ENCODE measurements at regions not wholly inside any gene's neighbourhood (a gene's known extent, or its start where the extent isn't known, plus 50 kb on each side); places are given as distances from the start of the nearest gene placed in this dataset.

- DNase-seq = no peak
- Histone ChIP-seq H3K27ac (ENCODE audit: low read depth in 1 of 3, low read length in 2 of 3) (no peak overlapping the region), H3K4me1 (ENCODE audit: control insufficient read depth in 3 of 3, insufficient read depth in 2 of 3, low read depth in 1 of 3, low read length in 2 of 3) (no peaks in the 10 kb centered on the region), H3K9me3 (ENCODE audit: control insufficient read depth in 2 of 2, insufficient read depth in 1 of 2, low read depth in 1 of 2, low read length in 1 of 2) (peaks cover 0 to 14% of the 10 kb centered on the region in 2 donors), H3K4me3 (ENCODE audit: low read depth in 1 of 3, low read length in 3 of 3) (no peak overlapping the region), H3K36me3 (ENCODE audit: control insufficient read depth in 3 of 3, insufficient read depth in 2 of 3, low read depth in 1 of 3, low read length in 3 of 3) (no peaks in the 10 kb centered on the region), H3K27me3 (ENCODE audit: control insufficient read depth in 3 of 3, insufficient read depth in 3 of 3, low read length in 3 of 3) (no peaks in the 10 kb centered on the region)
- 88 to 94% (median 93%) methylated on average over 4 of the region's 4 CpGs for WGBS, 3 donors
- FAIRE-seq = no peak
These were observed 103.4 kb downstream of the ERMARD start for GRCh38 chr6:169854813-169855212.

GRCh38 chr6:169854083-169854725 lies 102.8 kb downstream of the ERMARD start:
- no peak for DNase-seq

GRCh38 chr6:169853196-169854082 lies 102.0 kb downstream of the ERMARD start:
- Histone ChIP-seq H3K9me3 (ENCODE audit: control insufficient read depth in 2 of 2, insufficient read depth in 1 of 2, low read depth in 1 of 2, low read length in 1 of 2) (peaks cover 0 to 14% of the 10 kb centered on the region in 2 donors), H3K36me3 (ENCODE audit: control insufficient read depth in 3 of 3, insufficient read depth in 2 of 3, low read depth in 1 of 3, low read length in 3 of 3) (no peaks in the 10 kb centered on the region), H3K4me3 (ENCODE audit: low read depth in 1 of 3, low read length in 3 of 3) (no peak overlapping the region), H3K4me1 (ENCODE audit: control insufficient read depth in 3 of 3, insufficient read depth in 2 of 3, low read depth in 1 of 3, low read length in 2 of 3) (no peaks in the 10 kb centered on the region), H3K27me3 (ENCODE audit: control insufficient read depth in 3 of 3, insufficient read depth in 3 of 3, low read length in 3 of 3) (no peaks in the 10 kb centered on the region), H3K27ac (ENCODE audit: low read depth in 1 of 3, low read length in 2 of 3) (no peak overlapping the region)
- DNase-seq (no peak), FAIRE-seq (no peak)
- WGBS, 3 donors = 84 to 88% (median 86%) methylated on average over 20 of the region's 20 CpGs

More at GRCh38 chr6:169854083-169854725, 102.8 kb downstream of the ERMARD start:
- Histone ChIP-seq H3K27ac (ENCODE audit: low read depth in 1 of 3, low read length in 2 of 3) (no peak overlapping the region), H3K4me3 (ENCODE audit: low read depth in 1 of 3, low read length in 3 of 3) (no peak overlapping the region), H3K27me3 (ENCODE audit: control insufficient read depth in 3 of 3, insufficient read depth in 3 of 3, low read length in 3 of 3) (no peaks in the 10 kb centered on the region), H3K4me1 (ENCODE audit: control insufficient read depth in 3 of 3, insufficient read depth in 2 of 3, low read depth in 1 of 3, low read length in 2 of 3) (no peaks in the 10 kb centered on the region), H3K36me3 (ENCODE audit: control insufficient read depth in 3 of 3, insufficient read depth in 2 of 3, low read depth in 1 of 3, low read length in 3 of 3) (no peaks in the 10 kb centered on the region), H3K9me3 (ENCODE audit: control insufficient read depth in 2 of 2, insufficient read depth in 1 of 2, low read depth in 1 of 2, low read length in 1 of 2) (peaks cover 0 to 14% of the 10 kb centered on the region in 2 donors)
- 93 to 95% (median 94%) methylated on average over 12 of the region's 12 CpGs for WGBS, 3 donors
- FAIRE-seq = no peak

- H3K4me3 ChIP-seq (ENCODE audit: low read depth in 1 of 3, low read length in 3 of 3) = no peak overlapping the region
- no peaks in the 10 kb centered on the region for H3K36me3 ChIP-seq (ENCODE audit: control insufficient read depth in 3 of 3, insufficient read depth in 2 of 3, low read depth in 1 of 3, low read length in 3 of 3)
- H3K27ac ChIP-seq (ENCODE audit: low read depth in 1 of 3, low read length in 2 of 3) = peak overlapping the region in 1 of 3 donors; percentile 75
- 75 to 78% (median 77%) methylated on average over 5 of the region's 5 CpGs for WGBS, 3 donors
- no peaks in the 10 kb centered on the region for H3K4me1 ChIP-seq (ENCODE audit: control insufficient read depth in 3 of 3, insufficient read depth in 2 of 3, low read depth in 1 of 3, low read length in 2 of 3)
- no peak for DNase-seq
- H3K27me3 ChIP-seq (ENCODE audit: control insufficient read depth in 3 of 3, insufficient read depth in 3 of 3, low read length in 3 of 3) = no peaks in the 10 kb centered on the region
- no peak for FAIRE-seq
- peaks cover 0 to 7% of the 10 kb centered on the region in 2 donors for H3K9me3 ChIP-seq (ENCODE audit: control insufficient read depth in 2 of 2, insufficient read depth in 1 of 2, low read depth in 1 of 2, low read length in 1 of 2)
These were observed 101.2 kb downstream of the ERMARD start for GRCh38 chr6:169852504-169853195.

- H3K9me3 ChIP-seq (ENCODE audit: control insufficient read depth in 2 of 2, insufficient read depth in 1 of 2, low read depth in 1 of 2, low read length in 1 of 2) = peaks cover 0 to 5% of the 10 kb centered on the region in 2 donors
- H3K4me1 ChIP-seq (ENCODE audit: control insufficient read depth in 3 of 3, insufficient read depth in 2 of 3, low read depth in 1 of 3, low read length in 2 of 3) = no peaks in the 10 kb centered on the region
- H3K4me3 ChIP-seq (ENCODE audit: low read depth in 1 of 3, low read length in 3 of 3) = no peak overlapping the region
- 72 to 79% (median 76%) methylated on average over 22 of the region's 22 CpGs for WGBS, 3 donors
- DNase-seq (no peak), FAIRE-seq (no peak)
- H3K27ac ChIP-seq (ENCODE audit: low read depth in 1 of 3, low read length in 2 of 3) = peak overlapping the region in 1 of 3 donors; percentile 75
- H3K27me3 ChIP-seq (ENCODE audit: control insufficient read depth in 3 of 3, insufficient read depth in 3 of 3, low read length in 3 of 3) = no peaks in the 10 kb centered on the region
- no peaks in the 10 kb centered on the region for H3K36me3 ChIP-seq (ENCODE audit: control insufficient read depth in 3 of 3, insufficient read depth in 2 of 3, low read depth in 1 of 3, low read length in 3 of 3)
These were observed 100.5 kb downstream of the ERMARD start for GRCh38 chr6:169851641-169852503.

GRCh38 chr6:169850746-169851145 lies 99.3 kb downstream of the ERMARD start:
- FAIRE-seq (no peak), DNase-seq (no peak)
- 82 to 90% (median 84%) methylated on average over 13 of the region's 13 CpGs for WGBS, 3 donors

GRCh38 chr6:169850154-169850553 lies 98.7 kb downstream of the ERMARD start:
- Histone ChIP-seq H3K4me1 (ENCODE audit: control insufficient read depth in 3 of 3, insufficient read depth in 2 of 3, low read depth in 1 of 3, low read length in 2 of 3) (no peaks in the 10 kb centered on the region), H3K36me3 (ENCODE audit: control insufficient read depth in 3 of 3, insufficient read depth in 2 of 3, low read depth in 1 of 3, low read length in 3 of 3) (no peaks in the 10 kb centered on the region), H3K27ac (ENCODE audit: low read depth in 1 of 3, low read length in 2 of 3) (no peak overlapping the region), H3K9me3 (ENCODE audit: control insufficient read depth in 2 of 2, insufficient read depth in 1 of 2, low read depth in 1 of 2, low read length in 1 of 2) (no peaks in the 10 kb centered on the region), H3K4me3 (ENCODE audit: low read depth in 1 of 3, low read length in 3 of 3) (no peak overlapping the region), H3K27me3 (ENCODE audit: control insufficient read depth in 3 of 3, insufficient read depth in 3 of 3, low read length in 3 of 3) (no peaks in the 10 kb centered on the region)
- DNase-seq = no peak
- WGBS, 3 donors = 79 to 88% (median 80%) methylated on average over 10 of the region's 10 CpGs
- FAIRE-seq = no peak

More at GRCh38 chr6:169850746-169851145, 99.3 kb downstream of the ERMARD start:
- no peaks in the 10 kb centered on the region for H3K27me3 ChIP-seq (ENCODE audit: control insufficient read depth in 3 of 3, insufficient read depth in 3 of 3, low read length in 3 of 3)
- H3K4me3 ChIP-seq (ENCODE audit: low read depth in 1 of 3, low read length in 3 of 3) = no peak overlapping the region
- no peaks in the 10 kb centered on the region for H3K36me3 ChIP-seq (ENCODE audit: control insufficient read depth in 3 of 3, insufficient read depth in 2 of 3, low read depth in 1 of 3, low read length in 3 of 3)
- no peaks in the 10 kb centered on the region for H3K9me3 ChIP-seq (ENCODE audit: control insufficient read depth in 2 of 2, insufficient read depth in 1 of 2, low read depth in 1 of 2, low read length in 1 of 2)
- no peak overlapping the region for H3K27ac ChIP-seq (ENCODE audit: low read depth in 1 of 3, low read length in 2 of 3)
- H3K4me1 ChIP-seq (ENCODE audit: control insufficient read depth in 3 of 3, insufficient read depth in 2 of 3, low read depth in 1 of 3, low read length in 2 of 3) = no peaks in the 10 kb centered on the region

All from small intestine (tissue), 7 donors.